Mammary epithelial cell (primary cell): ENCODE measurements at regions not wholly inside any gene's neighbourhood (a gene's known extent, or its start where the extent isn't known, plus 50 kb on each side); places are given as distances from the start of the nearest gene placed in this dataset.

Experiments
- EZH2 ChIP-seq: IDR thresholded peaks from 2 replicates; pipeline ENCODE4 v1.6.1; 2012; ENCODE audit warnings: low read length, inconsistent platforms, borderline replicate concordance
- TF ChIP-seq, protein P1 (sequence below), 2 donors: IDR thresholded peaks in 1 of 2; conservative IDR thresholded peaks in 1 of 2; 2 replicates each; pipeline ENCODE4 v1.5.1; 2011 to 2012; ENCODE audit warnings: inconsistent platforms in 2 of 2, low read length in 2 of 2, mild to moderate bottlenecking in 2 of 2, control low read depth in 1 of 2, low read depth in 1 of 2; ENCODE audit not compliant: insufficient read depth in 1 of 2; ENCODE audit errors: extremely low read depth in 1 of 2

DNA sequence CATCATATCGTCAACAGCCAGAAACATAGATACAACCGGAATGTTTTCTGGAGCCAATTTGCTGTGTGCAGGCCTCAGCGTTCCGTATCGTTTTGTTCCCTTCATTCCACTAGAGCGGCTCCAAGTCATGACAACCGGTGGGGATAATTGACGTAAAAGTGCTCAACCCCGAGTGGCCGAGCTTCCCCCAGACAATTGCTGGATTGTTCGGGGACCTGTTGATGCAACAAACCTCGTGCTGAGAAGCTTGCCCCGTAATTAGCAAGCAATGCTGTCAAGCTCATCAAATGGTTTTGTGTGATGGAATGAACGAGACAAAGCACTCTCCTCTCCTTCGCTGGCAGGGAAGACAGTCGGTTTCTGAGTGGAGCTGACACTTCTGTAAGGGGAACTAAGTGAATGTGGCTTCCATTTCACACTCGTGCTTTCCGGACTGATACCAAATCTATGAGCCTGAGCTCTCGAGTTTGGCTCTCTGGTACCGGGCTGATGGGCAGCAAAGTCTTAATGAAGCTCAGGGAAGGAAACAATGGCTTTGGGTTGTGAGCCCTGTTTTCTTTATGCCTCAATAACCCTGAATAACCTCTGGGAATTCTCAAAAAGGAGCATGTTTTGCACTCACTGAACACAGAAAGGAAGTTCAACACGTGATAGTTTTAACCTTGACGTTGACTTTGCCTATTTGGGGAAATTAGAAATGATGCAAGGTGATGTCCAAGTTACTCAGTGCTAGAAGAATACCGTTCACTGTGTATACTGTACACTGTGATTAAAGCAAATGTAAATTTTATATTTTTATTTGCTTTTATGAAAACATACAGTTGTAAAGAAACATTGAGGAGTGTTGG is 220.5 kb downstream of the BAMBI start:
- TF ChIP-seq, protein P1, sequence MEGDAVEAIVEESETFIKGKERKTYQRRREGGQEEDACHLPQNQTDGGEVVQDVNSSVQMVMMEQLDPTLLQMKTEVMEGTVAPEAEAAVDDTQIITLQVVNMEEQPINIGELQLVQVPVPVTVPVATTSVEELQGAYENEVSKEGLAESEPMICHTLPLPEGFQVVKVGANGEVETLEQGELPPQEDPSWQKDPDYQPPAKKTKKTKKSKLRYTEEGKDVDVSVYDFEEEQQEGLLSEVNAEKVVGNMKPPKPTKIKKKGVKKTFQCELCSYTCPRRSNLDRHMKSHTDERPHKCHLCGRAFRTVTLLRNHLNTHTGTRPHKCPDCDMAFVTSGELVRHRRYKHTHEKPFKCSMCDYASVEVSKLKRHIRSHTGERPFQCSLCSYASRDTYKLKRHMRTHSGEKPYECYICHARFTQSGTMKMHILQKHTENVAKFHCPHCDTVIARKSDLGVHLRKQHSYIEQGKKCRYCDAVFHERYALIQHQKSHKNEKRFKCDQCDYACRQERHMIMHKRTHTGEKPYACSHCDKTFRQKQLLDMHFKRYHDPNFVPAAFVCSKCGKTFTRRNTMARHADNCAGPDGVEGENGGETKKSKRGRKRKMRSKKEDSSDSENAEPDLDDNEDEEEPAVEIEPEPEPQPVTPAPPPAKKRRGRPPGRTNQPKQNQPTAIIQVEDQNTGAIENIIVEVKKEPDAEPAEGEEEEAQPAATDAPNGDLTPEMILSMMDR (conservative IDR thresholded peaks at IDR 0.05 in 1 of 2, IDR thresholded peaks at IDR 0.05 in 1 of 2; ENCODE audit: extremely low read depth in 1 of 2, insufficient read depth in 1 of 2, low read depth in 1 of 2, low read length in 2 of 2), result no peak
- TF ChIP-seq EZH2, result no peak
